RWPE2 (cell line): ENCODE measurements at regions not wholly inside any gene's neighbourhood (a gene's known extent, or its start where the extent isn't known, plus 50 kb on each side); places are given as distances from the start of the nearest gene placed in this dataset.

ENCODE experiments used
- ATAC-seq: fragments of 200-7000 bp; cut with Tn5 transposase; 3 replicates; pipeline ENCODE4 v1.9.1; 2021; ENCODE audit warnings: low read depth
- DNase-seq: peaks from one replicate; pipeline ENCODE4 v3.0.0-alpha.2; 2020; ENCODE audit warnings: low spot score
- H3K27ac ChIP-seq: fragments of 450-650 bp; 2 replicates; pipeline ENCODE4 v1.5.1; 2017; ENCODE audit warnings: mild to moderate bottlenecking; ENCODE audit not compliant: poor library complexity, severe bottlenecking
- H3K27me3 ChIP-seq: fragments of 250-450 bp; sonication (Bioruptor Pico); 2 replicates; pipeline ENCODE4 v1.5.1; 2021; ENCODE audit warnings: mild to moderate bottlenecking, moderate library complexity; ENCODE audit not compliant: insufficient read depth, poor library complexity, severe bottlenecking
- H3K36me3 ChIP-seq: fragments of 250-450 bp; sonication (Bioruptor Pico); 2 replicates; pipeline ENCODE4 v1.5.1; 2020; ENCODE audit warnings: low read depth, mild to moderate bottlenecking, moderate library complexity
- H3K4me1 ChIP-seq: fragments of 250-450 bp; sonication (Bioruptor Pico); 2 replicates; pipeline ENCODE4 v1.5.1; 2021; ENCODE audit warnings: mild to moderate bottlenecking, moderate library complexity; ENCODE audit not compliant: insufficient read depth, poor library complexity, severe bottlenecking
- H3K4me3 ChIP-seq: fragments of 250-450 bp; sonication (Bioruptor Pico); 2 replicates; pipeline ENCODE4 v1.5.1; 2021; ENCODE audit warnings: mild to moderate bottlenecking, moderate library complexity; ENCODE audit not compliant: severe bottlenecking
- H3K9me3 ChIP-seq: fragments of 250-450 bp; sonication (Bioruptor Pico); 2 replicates; pipeline ENCODE4 v1.5.1; 2021; ENCODE audit warnings: mild to moderate bottlenecking, moderate library complexity; ENCODE audit not compliant: severe bottlenecking
- TF ChIP-seq, protein P1 (sequence below): fragments of 450-650 bp; IDR thresholded peaks from one replicate; pipeline ENCODE4 v1.5.1; 2017; ENCODE audit warnings: mild to moderate bottlenecking, moderate library complexity; ENCODE audit not compliant: poor library complexity, severe bottlenecking

DNA sequence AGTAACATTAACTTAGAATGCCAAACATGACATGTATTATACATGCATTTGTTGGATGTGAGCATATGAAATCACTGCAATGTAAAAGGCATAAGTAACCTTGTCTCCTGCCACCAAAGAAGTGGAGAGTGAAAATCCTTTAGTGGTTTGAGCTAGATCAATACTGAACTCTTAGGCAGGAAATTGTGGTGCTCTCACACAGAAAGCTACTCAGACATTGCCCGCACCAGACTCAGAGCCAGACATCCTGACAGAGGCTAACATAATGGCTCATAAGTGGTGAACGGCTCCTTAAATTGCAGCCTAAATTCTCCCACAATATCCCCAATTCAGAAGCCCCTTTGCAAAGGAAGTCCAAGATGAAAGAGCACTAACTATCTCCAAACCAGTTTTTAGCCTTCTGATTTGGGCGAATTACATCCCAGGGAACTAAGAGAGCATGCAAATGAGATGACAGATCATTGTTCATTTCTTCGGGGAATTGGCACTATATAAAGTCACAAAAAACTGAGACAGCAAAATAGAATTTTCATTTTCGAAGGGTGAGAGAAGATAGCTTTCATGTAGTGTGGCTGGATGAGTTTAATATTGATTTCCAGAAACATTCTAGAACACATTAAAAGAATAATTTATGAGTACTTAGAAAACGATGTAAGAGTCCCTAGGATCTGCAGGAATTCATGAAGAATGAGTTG, 233.6 kb upstream of the RPS6KA3 start:
- TF ChIP-seq, protein P1, sequence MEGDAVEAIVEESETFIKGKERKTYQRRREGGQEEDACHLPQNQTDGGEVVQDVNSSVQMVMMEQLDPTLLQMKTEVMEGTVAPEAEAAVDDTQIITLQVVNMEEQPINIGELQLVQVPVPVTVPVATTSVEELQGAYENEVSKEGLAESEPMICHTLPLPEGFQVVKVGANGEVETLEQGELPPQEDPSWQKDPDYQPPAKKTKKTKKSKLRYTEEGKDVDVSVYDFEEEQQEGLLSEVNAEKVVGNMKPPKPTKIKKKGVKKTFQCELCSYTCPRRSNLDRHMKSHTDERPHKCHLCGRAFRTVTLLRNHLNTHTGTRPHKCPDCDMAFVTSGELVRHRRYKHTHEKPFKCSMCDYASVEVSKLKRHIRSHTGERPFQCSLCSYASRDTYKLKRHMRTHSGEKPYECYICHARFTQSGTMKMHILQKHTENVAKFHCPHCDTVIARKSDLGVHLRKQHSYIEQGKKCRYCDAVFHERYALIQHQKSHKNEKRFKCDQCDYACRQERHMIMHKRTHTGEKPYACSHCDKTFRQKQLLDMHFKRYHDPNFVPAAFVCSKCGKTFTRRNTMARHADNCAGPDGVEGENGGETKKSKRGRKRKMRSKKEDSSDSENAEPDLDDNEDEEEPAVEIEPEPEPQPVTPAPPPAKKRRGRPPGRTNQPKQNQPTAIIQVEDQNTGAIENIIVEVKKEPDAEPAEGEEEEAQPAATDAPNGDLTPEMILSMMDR: no peak
- Histone ChIP-seq H3K9me3 (no peaks in the 10 kb centered on the region), H3K4me3 (no peak overlapping the region), H3K36me3 (no peaks in the 10 kb centered on the region), H3K27me3 (no peaks in the 10 kb centered on the region), H3K27ac (no peak overlapping the region), H3K4me1 (no peaks in the 10 kb centered on the region)
- DNase-seq: no peak
- no peak for ATAC-seq

DNA sequence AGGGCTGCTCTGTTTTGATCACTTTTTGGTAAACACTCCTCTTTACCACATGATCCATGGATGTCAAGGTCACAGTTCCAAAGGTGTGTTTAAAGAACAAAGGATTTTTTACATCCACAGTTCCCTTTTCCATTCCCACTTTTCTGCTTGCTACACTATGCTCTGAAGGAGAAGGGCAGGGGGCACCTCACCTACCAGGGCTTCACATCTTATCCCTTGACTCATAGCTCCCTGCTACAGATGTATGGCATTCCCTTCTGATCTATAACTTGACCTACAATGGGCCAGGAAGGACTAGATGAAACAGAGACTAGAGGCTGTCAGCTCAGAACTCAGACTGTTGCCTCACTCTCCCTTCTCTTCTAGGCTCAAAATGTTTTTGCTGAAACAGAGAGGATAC, 233.1 kb upstream of the RPS6KA3 start:
- ATAC-seq (no peak), DNase-seq (no peak)
- Histone ChIP-seq H3K36me3 (no peaks in the 10 kb centered on the region), H3K4me3 (no peak overlapping the region), H3K27me3 (no peaks in the 10 kb centered on the region), H3K27ac (no peak overlapping the region), H3K4me1 (no peaks in the 10 kb centered on the region), H3K9me3 (no peaks in the 10 kb centered on the region)
- TF ChIP-seq, protein P1: no peak

DNA sequence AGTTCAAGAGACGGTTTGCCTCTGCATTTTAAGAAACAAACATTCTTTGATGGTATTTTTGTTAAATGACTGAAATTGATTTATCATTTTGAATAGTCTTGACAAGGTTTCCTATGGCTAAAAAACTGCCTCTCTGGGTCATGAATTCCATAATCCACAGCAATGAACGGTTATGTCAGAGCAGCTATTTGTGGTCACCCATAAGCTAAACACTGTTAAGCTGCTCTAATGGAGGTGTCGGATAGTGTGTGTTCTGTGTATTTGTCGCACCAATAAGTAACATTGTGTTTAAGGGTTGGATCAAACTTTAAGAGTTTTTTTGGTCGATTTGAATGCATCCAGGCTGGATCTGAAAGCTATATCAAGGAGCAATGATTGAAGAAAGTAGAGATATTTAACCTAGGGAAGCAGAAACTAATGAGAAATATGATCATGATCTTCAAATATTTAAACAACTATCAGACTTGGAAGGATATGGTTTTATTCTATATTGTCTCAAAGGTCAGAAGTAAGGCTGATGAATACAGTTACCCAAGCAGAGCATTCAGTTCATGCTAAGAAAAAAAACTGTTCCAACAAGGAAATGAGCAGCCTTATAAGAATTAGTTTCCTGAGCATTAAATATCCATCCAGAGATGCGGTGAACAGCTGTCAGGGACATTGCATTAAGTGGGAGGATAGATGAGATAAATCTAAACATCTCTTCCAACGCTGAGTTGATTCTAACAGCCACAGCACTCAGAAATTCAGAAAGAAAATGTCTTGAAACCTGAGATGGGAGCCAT, 232.3 kb upstream of the RPS6KA3 start:
- no peak for DNase-seq
- TF ChIP-seq, protein P1: no peak
- Histone ChIP-seq H3K36me3 (no peaks in the 10 kb centered on the region), H3K4me3 (no peak overlapping the region), H3K9me3 (no peaks in the 10 kb centered on the region), H3K27me3 (no peaks in the 10 kb centered on the region), H3K27ac (no peak overlapping the region), H3K4me1 (no peaks in the 10 kb centered on the region)
- ATAC-seq: no peak

DNA sequence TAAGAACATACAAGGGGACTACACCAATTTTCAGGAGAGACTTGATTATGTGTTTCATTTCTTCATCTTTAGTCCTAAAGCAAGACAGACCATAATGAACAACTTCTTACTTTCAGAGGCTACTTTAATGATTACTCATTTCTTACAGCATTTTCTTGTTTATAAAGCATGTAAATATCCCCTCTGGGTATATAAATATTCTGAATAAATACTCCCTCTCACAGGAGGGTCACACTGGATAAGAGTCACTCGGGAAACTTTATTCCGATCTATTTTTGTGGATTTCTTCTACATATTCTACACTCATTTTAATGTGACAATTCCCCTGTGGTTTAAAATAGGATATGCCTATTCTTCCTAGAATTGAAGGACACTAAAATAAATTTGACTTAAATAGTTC, 228.9 kb upstream of the RPS6KA3 start:
- no peak overlapping the region for H3K4me3 ChIP-seq
- DNase-seq (no peak), ATAC-seq (no peak)
- no peaks in the 10 kb centered on the region for H3K27me3 ChIP-seq
- TF ChIP-seq, protein P1: no peak
- H3K9me3 ChIP-seq: no peaks in the 10 kb centered on the region
- H3K36me3 ChIP-seq: no peaks in the 10 kb centered on the region
- no peak overlapping the region for H3K27ac ChIP-seq
- H3K4me1 ChIP-seq: no peaks in the 10 kb centered on the region

DNA sequence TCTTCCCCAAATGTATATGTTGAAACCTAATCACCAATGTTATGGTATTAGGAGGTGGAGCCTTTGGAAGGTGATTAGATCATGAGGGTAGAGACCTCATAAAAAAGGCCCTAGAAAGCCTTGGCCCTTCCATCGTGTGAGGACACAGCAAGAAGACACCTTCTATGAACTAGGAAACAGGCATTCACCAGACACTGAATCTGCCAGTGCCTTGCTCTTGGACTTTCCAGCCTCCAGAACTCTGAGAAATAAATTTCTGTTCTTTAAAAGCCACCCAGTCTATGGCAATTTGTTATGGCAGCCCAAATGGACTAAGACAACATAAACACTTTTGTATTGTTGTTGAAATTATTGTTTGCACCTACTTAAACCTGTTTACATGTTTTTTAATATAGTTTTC, 221.8 kb upstream of the RPS6KA3 start:
- ATAC-seq (no peak), DNase-seq (no peak)
- H3K27ac ChIP-seq: no peak overlapping the region
- no peaks in the 10 kb centered on the region for H3K36me3 ChIP-seq
- no peaks in the 10 kb centered on the region for H3K9me3 ChIP-seq
- TF ChIP-seq, protein P1: no peak
- no peak overlapping the region for H3K4me3 ChIP-seq
- no peaks in the 10 kb centered on the region for H3K4me1 ChIP-seq
- no peaks in the 10 kb centered on the region for H3K27me3 ChIP-seq
